MM.1S (cell line): ENCODE measurements at regions not wholly inside any gene's neighbourhood (a gene's known extent, or its start where the extent isn't known, plus 50 kb on each side); places are given as distances from the start of the nearest gene placed in this dataset.

Source experiments
- CTCF ChIP-seq: fragments of 300-600 bp; sonication (generic); IDR thresholded peaks from 2 replicates; pipeline ENCODE4 v1.5.1; 2016; ENCODE audit warnings: antibody characterized with exemption, low read length, mixed read lengths
- EZH2 ChIP-seq: fragments of 300-600 bp; sonication (generic); optimal IDR thresholded peaks from 2 replicates; pipeline ENCODE3; 2017; ENCODE audit warnings: low read depth, mild to moderate bottlenecking, antibody characterized with exemption, low read length, mixed read lengths
- EZH2phosphoT487 ChIP-seq: fragments of 300-600 bp; sonication (generic); IDR thresholded peaks from 2 replicates; pipeline ENCODE4 v1.6.1; 2018; ENCODE audit warnings: antibody characterized with exemption, low read length

DNA sequence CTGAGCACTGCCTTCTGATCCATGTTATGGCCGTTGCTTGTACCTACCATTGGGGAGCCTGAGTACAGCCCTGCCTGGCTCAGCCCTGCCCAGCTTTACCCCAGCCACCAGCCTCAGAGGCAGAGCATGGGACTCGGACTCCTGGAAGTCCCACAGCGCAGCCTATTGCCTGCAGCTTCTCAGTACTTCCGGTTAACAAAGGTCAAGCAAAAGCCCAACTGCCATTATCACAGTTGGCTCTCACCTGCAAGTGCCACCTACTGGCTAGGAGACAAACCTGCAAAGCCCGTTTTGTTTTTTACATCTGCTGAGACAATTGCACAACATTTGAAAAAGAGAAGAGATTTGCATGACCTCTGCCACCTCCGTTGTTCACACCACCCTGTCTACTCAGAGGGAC, 1081.7 kb downstream of the NAALADL2 start:
- TF ChIP-seq EZH2phosphoT487 (no peak), CTCF (peak; percentile 42), EZH2 (no peak)
